GM10266 (cell line): ENCODE measurements at regions not wholly inside any gene's neighbourhood (a gene's known extent, or its start where the extent isn't known, plus 50 kb on each side); places are given as distances from the start of the nearest gene placed in this dataset.
"Not testable (repeated sequence)": the region's sequence is repeated elsewhere in the genome, so short reads cannot be mapped to it uniquely, and the experiment has no call there.

Source experiments
- DNase-seq: peaks from one replicate; pipeline ENCODE4 v3.0.0; 2012; ENCODE audit errors: extremely low spot score
- CTCF ChIP-seq: IDR thresholded peaks from 2 replicates; pipeline ENCODE4 v1.5.1; 2012; ENCODE audit warnings: mild to moderate bottlenecking, low read depth; ENCODE audit not compliant: control insufficient read depth, insufficient read depth; ENCODE audit errors: missing control alignments

- DNase-seq: no peak
- no peak for TF ChIP-seq CTCF
These were observed 184.4 kb upstream of the ZNF217 start for GRCh38 chr20:53778041-53778516.

GRCh38 chr20:53777402-53777801, 183.8 kb upstream of the ZNF217 start:
- DNase-seq: not testable (repeated sequence)

- no peak for TF ChIP-seq CTCF
- no peak for DNase-seq
These were observed 183.2 kb upstream of the ZNF217 start for GRCh38 chr20:53776858-53777257.

GRCh38 chr20:53774461-53775203, 181.0 kb upstream of the ZNF217 start:
- no peak for TF ChIP-seq CTCF
- no peak for DNase-seq

- DNase-seq: no peak
- TF ChIP-seq CTCF: no peak
These were observed 180.3 kb upstream of the ZNF217 start for GRCh38 chr20:53773792-53774401.

- DNase-seq: not testable (repeated sequence)
These were observed 179.6 kb upstream of the ZNF217 start for GRCh38 chr20:53773066-53773791.

- TF ChIP-seq CTCF: no peak
- DNase-seq: no peak
These were observed 175.4 kb upstream of the ZNF217 start for GRCh38 chr20:53769041-53769440.

- no peak for TF ChIP-seq CTCF
- no peak for DNase-seq
These were observed 174.7 kb upstream of the ZNF217 start for GRCh38 chr20:53768329-53768728.
